ENCODE measurements at regions not wholly inside any gene's neighbourhood (a gene's known extent, or its start where the extent isn't known, plus 50 kb on each side); places are given as distances from the start of the nearest gene placed in this dataset.

DNA sequence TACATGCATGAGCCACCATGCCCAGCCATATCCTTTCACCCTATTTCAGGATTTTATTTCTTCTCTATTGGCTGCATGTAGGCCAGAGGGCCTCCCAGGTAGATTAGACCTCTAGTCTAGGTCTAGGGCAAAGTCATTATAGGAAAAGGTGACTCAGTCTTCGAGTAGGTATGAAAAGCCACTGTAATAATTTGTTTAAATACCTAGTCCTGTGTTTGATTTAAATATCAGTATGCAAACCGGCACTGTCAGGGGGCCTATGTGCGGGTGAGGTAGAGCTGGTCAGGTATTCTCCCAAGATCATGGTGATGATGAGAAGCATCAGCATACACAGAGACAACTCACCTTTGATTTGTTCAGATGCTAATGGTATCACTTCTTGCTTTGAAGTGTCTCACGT is 101.4 kb upstream of the UMPS start:
- TF ChIP-seq, protein P1, sequence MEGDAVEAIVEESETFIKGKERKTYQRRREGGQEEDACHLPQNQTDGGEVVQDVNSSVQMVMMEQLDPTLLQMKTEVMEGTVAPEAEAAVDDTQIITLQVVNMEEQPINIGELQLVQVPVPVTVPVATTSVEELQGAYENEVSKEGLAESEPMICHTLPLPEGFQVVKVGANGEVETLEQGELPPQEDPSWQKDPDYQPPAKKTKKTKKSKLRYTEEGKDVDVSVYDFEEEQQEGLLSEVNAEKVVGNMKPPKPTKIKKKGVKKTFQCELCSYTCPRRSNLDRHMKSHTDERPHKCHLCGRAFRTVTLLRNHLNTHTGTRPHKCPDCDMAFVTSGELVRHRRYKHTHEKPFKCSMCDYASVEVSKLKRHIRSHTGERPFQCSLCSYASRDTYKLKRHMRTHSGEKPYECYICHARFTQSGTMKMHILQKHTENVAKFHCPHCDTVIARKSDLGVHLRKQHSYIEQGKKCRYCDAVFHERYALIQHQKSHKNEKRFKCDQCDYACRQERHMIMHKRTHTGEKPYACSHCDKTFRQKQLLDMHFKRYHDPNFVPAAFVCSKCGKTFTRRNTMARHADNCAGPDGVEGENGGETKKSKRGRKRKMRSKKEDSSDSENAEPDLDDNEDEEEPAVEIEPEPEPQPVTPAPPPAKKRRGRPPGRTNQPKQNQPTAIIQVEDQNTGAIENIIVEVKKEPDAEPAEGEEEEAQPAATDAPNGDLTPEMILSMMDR (IDR thresholded peaks at IDR 0.05; ENCODE audit: low read depth, low read length, poor library complexity, severe bottlenecking) = no peak
- no peak for TF ChIP-seq EZH2phosphoT487 (IDR thresholded peaks at IDR 0.05; ENCODE audit: borderline replicate concordance, low read length)

Measured in DOHH2 (cell line).